Right lobe of liver (tissue), 6 donors: ENCODE measurements at regions not wholly inside any gene's neighbourhood (a gene's known extent, or its start where the extent isn't known, plus 50 kb on each side); places are given as distances from the start of the nearest gene placed in this dataset.
"Not testable (repeated sequence)": the region's sequence is repeated elsewhere in the genome, so short reads cannot be mapped to it uniquely, and the experiment has no call there.

Experiments
- ATAC-seq, 4 donors: fragments of 200-7000 bp; cut with Tn5 transposase; one replicate each; pipeline ENCODE4 v1.9.1; 2020; ENCODE audit warnings: mild to moderate bottlenecking in 4 of 4, moderate library complexity in 4 of 4
- DNase-seq, 3 donors: peaks; one replicate each; pipeline ENCODE4 v3.0.0-alpha.2; 2020
- H3K27ac ChIP-seq, 3 donors: fragments of 200-600 bp; one replicate each; pipeline ENCODE4 v1.8.0; 2022
- H3K27me3 ChIP-seq, 2 donors: fragments of 200-600 bp; one replicate each; pipeline ENCODE4 v1.8.0; 2022
- H3K36me3 ChIP-seq, 4 donors: fragments of 200-600 bp; sonication (generic) in 1 of 4; one replicate each; pipeline versions ENCODE4 v1.5.1 to v1.8.0; 2017 to 2022; ENCODE audit warnings: control low read depth in 1 of 4
- H3K4me1 ChIP-seq, 4 donors: fragments of 200-600 bp; sonication (generic) in 1 of 4; one replicate each; pipeline versions ENCODE4 v1.5.1 to v1.8.0; 2017 to 2022; ENCODE audit warnings: control low read depth in 1 of 4
- H3K4me3 ChIP-seq, 3 donors: fragments of 200-600 bp; one replicate each; pipeline ENCODE4 v1.8.0; 2022
- H3K9me3 ChIP-seq, 4 donors: fragments of 200-600 bp; sonication (generic) in 1 of 4; one replicate each; pipeline versions ENCODE4 v1.5.1 to v1.8.0; 2017 to 2022; ENCODE audit warnings: control low read depth in 1 of 4
- CTCF ChIP-seq, 4 donors: fragments of 200-600 bp in 3 of 4; fragments of 450-650 bp in 1 of 4; IDR thresholded peaks; one replicate each; pipeline versions ENCODE4 v1.5.1 to v1.8.0; 2016 to 2022; ENCODE audit warnings: antibody characterized with exemption in 4 of 4, mild to moderate bottlenecking in 2 of 4
- POLR2A ChIP-seq: fragments of 450-650 bp; IDR thresholded peaks from one replicate; pipeline ENCODE4 v1.6.1; 2017; ENCODE audit warnings: antibody characterized with exemption, mild to moderate bottlenecking
- WGBS: methylation state at CpG from one replicate; pipeline ENCODE4 v1.1.6; 2018; ENCODE audit warnings: low coverage, low lambda C conversion rate; ENCODE audit not compliant: insufficient coverage; ENCODE audit errors: missing lambda C conversion rate; 5-methylcytosine and 5-hydroxymethylcytosine counted together
- intact Hi-C, 2 donors: fragments of 100-400 bp; cut with DNase I; formaldehyde crosslinking; loops; one replicate each; pipeline versions ENCODE4 v1.11.2 to v1.14.1; 2022
- donor health status: DM: no; HTN: yes; CAD: no.
- donor health status: DM: no; HTN: no; CAD: no.
- donor health status: DM: no; HTN: no; CAD: no.
- donor health status: DM: no; HTN: yes; CAD: no.
- donor health status: DM: no; HTN: yes; CAD: no.

DNA sequence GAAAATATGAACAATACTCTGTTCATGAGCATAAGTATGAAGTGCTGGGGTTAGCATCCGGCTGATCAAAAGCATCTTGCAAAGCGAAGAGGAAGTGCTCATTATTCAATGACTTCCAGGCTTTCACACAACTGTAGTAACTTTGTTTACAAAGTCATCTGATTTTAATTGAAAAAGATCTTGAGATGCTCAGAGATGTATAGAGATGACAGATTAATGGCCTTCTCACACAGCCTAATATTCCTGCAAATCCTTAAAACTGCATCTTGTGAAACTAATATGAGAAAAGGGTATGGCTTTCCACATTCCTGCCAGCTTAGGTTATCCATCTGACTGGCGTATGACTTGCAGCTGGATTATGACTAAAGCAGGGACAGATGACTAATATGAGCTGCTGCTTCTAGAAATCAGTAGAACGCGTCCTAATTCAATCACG, 125.4 kb downstream of the CASP12 start:
- WGBS = 37% methylated on average over 6 of the region's 6 CpGs
- no peaks in the 10 kb centered on the region for H3K36me3 ChIP-seq
- DNase-seq (no peak), ATAC-seq (no peak)
- no peaks in the 10 kb centered on the region for H3K9me3 ChIP-seq
- no peaks in the 10 kb centered on the region for H3K27me3 ChIP-seq
- H3K4me1 ChIP-seq = no peaks in the 10 kb centered on the region
- intact Hi-C loops = no loop called here
- H3K27ac ChIP-seq = no peak overlapping the region
- no peak overlapping the region for H3K4me3 ChIP-seq
- TF ChIP-seq CTCF (IDR thresholded peaks at IDR 0.05) (no peak), POLR2A (no peak)

GRCh38 chr11:104771763-104772162, 126.5 kb downstream of the CASP12 start:
- H3K36me3 ChIP-seq = no peaks in the 10 kb centered on the region
- H3K4me3 ChIP-seq = no peak overlapping the region
- DNase-seq (no peak), ATAC-seq (no peak)
- H3K9me3 ChIP-seq = no peaks in the 10 kb centered on the region
- no peaks in the 10 kb centered on the region for H3K4me1 ChIP-seq
- no peak overlapping the region for H3K27ac ChIP-seq
- intact Hi-C loops = no loop called here
- TF ChIP-seq POLR2A (no peak), CTCF (IDR thresholded peaks at IDR 0.05) (no peak)
- 42% methylated on average over 3 of the region's 3 CpGs for WGBS
- H3K27me3 ChIP-seq = no peaks in the 10 kb centered on the region

DNA sequence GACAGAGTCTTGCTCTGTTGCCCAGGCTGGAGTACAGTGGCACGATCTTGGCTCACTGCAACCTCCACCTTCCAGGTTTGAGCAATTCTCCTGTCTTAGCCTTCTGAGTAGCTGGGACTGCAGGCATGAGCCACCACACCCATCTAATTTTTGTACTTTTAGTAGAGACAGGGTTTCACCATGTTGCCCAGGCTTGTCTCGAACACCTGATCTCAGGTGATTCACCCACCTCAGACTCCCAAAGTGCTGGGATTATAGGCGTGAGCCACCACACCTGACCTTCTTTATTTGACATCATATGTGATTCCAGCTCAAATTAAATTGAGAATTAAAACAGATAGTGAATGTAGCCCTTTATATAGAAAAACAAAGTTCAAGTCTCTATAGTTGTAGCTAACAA, 127.2 kb downstream of the CASP12 start:
- H3K36me3 ChIP-seq, DNase-seq, H3K27me3 ChIP-seq, ATAC-seq, H3K27ac ChIP-seq, H3K4me3 ChIP-seq, intact Hi-C loops, H3K4me1 ChIP-seq, H3K9me3 ChIP-seq: not testable (repeated sequence)
- 61% methylated on average over 3 of the region's 3 CpGs for WGBS

DNA sequence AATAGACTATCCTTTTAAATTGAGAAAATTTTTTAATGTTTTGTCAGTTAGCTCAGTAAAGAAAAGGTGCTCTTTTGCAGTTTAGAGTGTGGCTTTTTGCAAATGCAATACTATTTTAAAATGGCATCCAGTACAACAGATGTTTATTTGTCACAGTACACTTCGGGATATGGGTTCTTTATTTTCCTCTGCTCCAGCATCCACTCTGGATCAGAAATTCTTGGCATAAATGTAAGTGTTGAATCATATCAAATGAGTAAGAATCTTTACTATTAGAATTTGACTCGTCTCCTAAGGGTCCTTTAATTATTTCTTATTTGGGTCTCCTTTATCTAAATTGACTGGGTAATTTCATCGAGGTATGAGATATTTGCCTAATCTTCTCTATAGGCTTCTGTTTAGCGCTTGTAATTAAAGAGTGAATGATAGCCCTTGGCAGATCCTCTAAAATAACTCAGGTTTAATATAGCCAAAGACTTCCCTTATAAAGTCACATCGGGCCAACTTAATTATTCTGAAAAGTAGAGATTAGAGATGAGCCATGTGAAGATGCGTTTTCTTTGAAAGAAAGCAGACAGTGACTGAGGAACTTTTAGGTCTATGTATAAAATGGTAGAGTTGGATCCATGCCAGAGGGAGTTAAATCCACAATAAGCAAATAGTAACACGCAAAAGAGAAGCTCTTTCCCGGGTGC, 132.7 kb downstream of the CASP12 start:
- Histone ChIP-seq H3K36me3 (no peaks in the 10 kb centered on the region), H3K4me3 (no peak overlapping the region), H3K9me3 (no peaks in the 10 kb centered on the region), H3K4me1 (no peaks in the 10 kb centered on the region), H3K27me3 (no peaks in the 10 kb centered on the region), H3K27ac (no peak overlapping the region)
- ATAC-seq = no peak
- WGBS = 46% methylated on average over 8 of the region's 8 CpGs
- intact Hi-C loops = no loop called here
- no peak for DNase-seq
- TF ChIP-seq POLR2A = no peak
- no peak for TF ChIP-seq CTCF (IDR thresholded peaks at IDR 0.05)

DNA sequence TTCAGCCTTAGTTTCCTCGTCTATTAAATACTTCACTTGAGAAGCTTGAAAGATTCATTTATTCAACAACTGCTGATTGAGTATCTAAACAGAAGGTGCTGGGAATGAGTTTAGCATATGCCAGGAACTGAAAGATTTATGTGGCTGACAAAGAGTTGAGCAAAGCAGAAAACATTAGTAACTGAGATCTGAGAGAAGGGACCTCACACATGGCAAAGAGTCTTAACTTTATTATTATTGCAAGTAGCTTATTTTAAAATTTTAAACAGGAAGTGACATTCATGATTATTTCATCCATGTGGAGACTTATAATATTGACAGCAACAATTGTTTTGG, 133.6 kb downstream of the CASP12 start:
- H3K27me3 ChIP-seq = no peaks in the 10 kb centered on the region
- DNase-seq (no peak), ATAC-seq (no peak)
- no peaks in the 10 kb centered on the region for H3K9me3 ChIP-seq
- no peak overlapping the region for H3K27ac ChIP-seq
- 20% methylated on average over 1 of the region's 1 CpG for WGBS
- no peak for TF ChIP-seq CTCF (IDR thresholded peaks at IDR 0.05)
- TF ChIP-seq POLR2A = no peak
- H3K36me3 ChIP-seq = no peaks in the 10 kb centered on the region
- intact Hi-C loops = no loop called here
- H3K4me3 ChIP-seq = no peak overlapping the region
- no peaks in the 10 kb centered on the region for H3K4me1 ChIP-seq
